Activated CD4-positive, alpha-beta T cell treated with anti-CD3 and anti-CD28 coated beads, Interleukin-10, Interleukin-2, amounts not matched to agents 100 ng/mL and 50 ng/mL, durations not matched to agents 16 hours and 8 hours (primary cell): ENCODE measurements at regions not wholly inside any gene's neighbourhood (a gene's known extent, or its start where the extent isn't known, plus 50 kb on each side); places are given as distances from the start of the nearest gene placed in this dataset.
"Not testable (repeated sequence)": the region's sequence is repeated elsewhere in the genome, so short reads cannot be mapped to it uniquely, and the experiment has no call there.

Experiments
- DNase-seq: peaks from one replicate; pipeline ENCODE4 v3.0.0-alpha.2; 2020

GRCh38 chr5:158234323-158235158 is 375.6 kb upstream of the CLINT1 start:
- DNase-seq, result no peak

GRCh38 chr5:158233735-158234322 is 374.9 kb upstream of the CLINT1 start:
- no peak for DNase-seq

GRCh38 chr5:158227314-158227713 is 368.4 kb upstream of the CLINT1 start:
- DNase-seq, result not testable (repeated sequence)

GRCh38 chr5:158226496-158226895 is 367.6 kb upstream of the CLINT1 start:
- DNase-seq, result no peak

- DNase-seq, result no peak
These were observed 365.3 kb upstream of the CLINT1 start for GRCh38 chr5:158224253-158224652.

GRCh38 chr5:158223054-158223600 is 364.2 kb upstream of the CLINT1 start:
- no peak for DNase-seq

GRCh38 chr5:158212917-158213316 is 354.0 kb upstream of the CLINT1 start:
- DNase-seq, result no peak

- no peak for DNase-seq
These were observed 353.3 kb upstream of the CLINT1 start for GRCh38 chr5:158212237-158212636.

GRCh38 chr5:158209219-158209908 is 350.4 kb upstream of the CLINT1 start:
- DNase-seq, result no peak

- no peak for DNase-seq
These were observed 348.8 kb upstream of the CLINT1 start for GRCh38 chr5:158207733-158208132.

- no peak for DNase-seq
These were observed 347.0 kb upstream of the CLINT1 start for GRCh38 chr5:158205992-158206391.

- DNase-seq, result no peak
These were observed 344.3 kb upstream of the CLINT1 start for GRCh38 chr5:158203261-158203660.

- no peak for DNase-seq
These were observed 343.9 kb upstream of the CLINT1 start for GRCh38 chr5:158202801-158203200.

GRCh38 chr5:158200619-158201018 is 341.7 kb upstream of the CLINT1 start:
- DNase-seq, result no peak

GRCh38 chr5:158198636-158199035 is 339.7 kb upstream of the CLINT1 start:
- DNase-seq, result no peak

GRCh38 chr5:158195416-158196210 is 336.7 kb upstream of the CLINT1 start:
- DNase-seq, result no peak

GRCh38 chr5:158194561-158194976 is 335.6 kb upstream of the CLINT1 start:
- DNase-seq, result no peak

- not testable (repeated sequence) for DNase-seq
These were observed 334.4 kb upstream of the CLINT1 start for GRCh38 chr5:158193395-158193794.

GRCh38 chr5:158180407-158180806 is 321.5 kb upstream of the CLINT1 start:
- no peak for DNase-seq

- DNase-seq, result no peak
These were observed 320.3 kb upstream of the CLINT1 start for GRCh38 chr5:158179271-158179670.

GRCh38 chr5:158178535-158178934 is 319.6 kb upstream of the CLINT1 start:
- DNase-seq, result no peak

GRCh38 chr5:158177146-158177545 is 318.2 kb upstream of the CLINT1 start:
- no peak for DNase-seq
